HCT116 (cell line): ENCODE measurements at regions not wholly inside any gene's neighbourhood (a gene's known extent, or its start where the extent isn't known, plus 50 kb on each side); places are given as distances from the start of the nearest gene placed in this dataset.

ENCODE experiments used
- ATAC-seq: fragments of 200-7000 bp; cut with Tn5 transposase; 2 replicates; pipeline ENCODE4 v1.9.1; 2020; ENCODE audit warnings: mild to moderate bottlenecking, moderate library complexity
- BruUV-seq: library from RNA; stranded (reverse); fragments of 400-500 nt; replicated peaks from 2 replicates; lab custom pipeline; 2021; lab: Mats Ljungman, UMichigan
- CTCF ChIA-PET: fragments of 300-600 bp; sonication (Branson Sonifier 250); formaldehyde crosslinking; loops from one replicate; lab custom pipeline; 2021; ENCODE audit warnings: antibody characterized with exemption; lab: Charles Lee
- POLR2A ChIA-PET: fragments of 300-600, 350-600 bp; sonication (Branson Sonifier 250); formaldehyde crosslinking; loops from one replicate; lab custom pipeline; 2021; ENCODE audit warnings: antibody characterized with exemption; lab: Charles Lee
- RAD21 ChIA-PET, 2 experiments: fragments of 300-600 bp; sonication (Branson Sonifier 250); formaldehyde crosslinking; loops; one replicate each; lab custom pipeline; 2023; ENCODE audit warnings: low total read pairs in 2 of 2; ENCODE audit not compliant: uncharacterized antibody in 2 of 2, unreplicated experiment in 2 of 2, low non-redundant PET in 1 of 2; lab: Charles Lee
- DNase-seq: peaks from one replicate; pipeline ENCODE4 v3.0.0-alpha.2; 2010; ENCODE audit warnings: low read depth, low spot score
- H2AFZ ChIP-seq: fragments of 200-600 bp; shearing (Covaris generic), sonication (generic); 2 replicates; pipeline ENCODE4 v1.6.1; 2017; ENCODE audit warnings: low read depth, mixed run types, mixed read lengths, antibody characterized with exemption, low read length; ENCODE audit not compliant: poor library complexity, severe bottlenecking
- H3K27ac ChIP-seq: 2 replicates; pipeline ENCODE4 v1.5.1; 2012; ENCODE audit warnings: low read depth, low read length
- H3K27me3 ChIP-seq: fragments of 200-600 bp; sonication (generic); 2 replicates; pipeline ENCODE4 v1.6.1; 2016; ENCODE audit warnings: mixed run types, low read length, mixed read lengths; ENCODE audit not compliant: insufficient read depth
- H3K36me3 ChIP-seq, 2 experiments: fragments of 200-500 bp in 1 of 2; fragments of 200-600 bp in 1 of 2; sonication (Bioruptor generic) in 1 of 2; sonication (generic) in 1 of 2; 2 replicates each; pipeline versions ENCODE4 v1.5.1 to v1.6.1; 2014 to 2016; ENCODE audit warnings: low read length in 2 of 2, inconsistent platforms in 1 of 2, mixed read lengths in 1 of 2, mixed run types in 1 of 2; ENCODE audit not compliant: insufficient read depth in 2 of 2, control insufficient read depth in 1 of 2
- H3K4me1 ChIP-seq, 2 experiments: fragments of 200-600 bp in 1 of 2; sonication (generic) in 1 of 2; 2 replicates each; pipeline versions ENCODE4 v1.5.1 to v1.6.1; 2012 to 2017; ENCODE audit warnings: low read length in 2 of 2, inconsistent platforms in 1 of 2, mild to moderate bottlenecking in 1 of 2, mixed read lengths in 1 of 2, mixed run types in 1 of 2, moderate library complexity in 1 of 2; ENCODE audit not compliant: insufficient read depth in 2 of 2, control insufficient read depth in 1 of 2
- H3K4me2 ChIP-seq: fragments of 200-600 bp; sonication (generic); 2 replicates; pipeline ENCODE4 v1.6.1; 2017; ENCODE audit warnings: mixed run types, low read length, mixed read lengths
- H3K4me3 ChIP-seq, 2 experiments: fragments of 200-600 bp in 1 of 2; sonication (generic) in 1 of 2; replicated peaks in 1 of 2; 2 replicates each; pipeline ENCODE4 v1.5.1; 2011 to 2016; ENCODE audit warnings: low read length in 2 of 2, control low read depth in 1 of 2, low read depth in 1 of 2, mild to moderate bottlenecking in 1 of 2, mixed read lengths in 1 of 2, mixed run types in 1 of 2
- H3K79me2 ChIP-seq: fragments of 200-600 bp; sonication (generic); 2 replicates; pipeline ENCODE4 v1.6.1; 2017; ENCODE audit warnings: mild to moderate bottlenecking, mixed run types, low read length, moderate library complexity, mixed read lengths; ENCODE audit not compliant: insufficient read depth
- H3K9ac ChIP-seq: fragments of 200-600 bp; sonication (generic); 2 replicates; pipeline ENCODE4 v1.6.1; 2016; ENCODE audit warnings: low read length, mixed read lengths
- H3K9me2 ChIP-seq: fragments of 200-600 bp; sonication (generic), shearing (Covaris generic); 2 replicates; pipeline ENCODE4 v1.6.1; 2017; ENCODE audit warnings: mixed run types, mild to moderate bottlenecking, moderate library complexity; ENCODE audit not compliant: insufficient read depth
- H3K9me3 ChIP-seq, 2 experiments: fragments of 200-500 bp in 1 of 2; fragments of 200-600 bp in 1 of 2; sonication (Bioruptor generic) in 1 of 2; sonication (generic) in 1 of 2; 2 replicates each; pipeline ENCODE4 v1.6.1; 2014 to 2017; ENCODE audit warnings: low read length in 2 of 2, mixed read lengths in 2 of 2, inconsistent platforms in 1 of 2, low read depth in 1 of 2, mild to moderate bottlenecking in 1 of 2, mixed run types in 1 of 2, moderate library complexity in 1 of 2; ENCODE audit not compliant: control insufficient read depth in 1 of 2, insufficient read depth in 1 of 2
- H4K20me1 ChIP-seq: fragments of 200-600 bp; sonication (generic), shearing (Covaris generic); 2 replicates; pipeline ENCODE4 v1.6.1; 2017; ENCODE audit warnings: mixed run types, mild to moderate bottlenecking, moderate library complexity; ENCODE audit not compliant: insufficient read depth
- RAD21 ChIP-seq: IDR thresholded peaks from 2 replicates; pipeline ENCODE4 v1.6.1; 2012; ENCODE audit warnings: low read depth, mild to moderate bottlenecking
- REST ChIP-seq: IDR thresholded peaks from 2 replicates; pipeline ENCODE4 v1.6.1; 2012; ENCODE audit warnings: low read depth
- SIN3A ChIP-seq: IDR thresholded peaks from 2 replicates; pipeline ENCODE4 v1.6.1; 2012; ENCODE audit warnings: low read depth
- SP1 ChIP-seq: IDR thresholded peaks from 2 replicates; pipeline ENCODE4 v1.6.1; 2012; ENCODE audit warnings: low read depth
- ZBTB33 ChIP-seq: IDR thresholded peaks from 2 replicates; pipeline ENCODE4 v1.6.1; 2011; ENCODE audit warnings: mild to moderate bottlenecking, low read length, moderate library complexity; ENCODE audit not compliant: insufficient replicate concordance; ENCODE audit errors: extremely low read depth
- intact Hi-C: fragments of 100-400 bp; cut with micrococcal nuclease; formaldehyde crosslinking; loops from 2 replicates; pipeline ENCODE4 v1.10.0; 2022

GRCh38 chr4:111154934-111155333 lies 532.1 kb upstream of the PITX2 start:
- RAD21 ChIA-PET = no interaction called here
- DNase-seq (no peak), ATAC-seq (no peak)
- Histone ChIP-seq H3K4me2 (no peak overlapping the region), H3K4me1 (no peaks in the 10 kb centered on the region), H4K20me1 (no peaks in the 10 kb centered on the region), H3K4me3 (no peak overlapping the region), H3K9ac (no peak overlapping the region), H3K9me2 (0 out of 2 replicates have a peak, but pooled peaks cover 4% of the 10 kb centered on the region), H3K9me3 (no peaks in the 10 kb centered on the region), H2AFZ (no peak overlapping the region), H3K27me3 (no peaks in the 10 kb centered on the region), H3K27ac (no peak overlapping the region), H3K36me3 (no peaks in the 10 kb centered on the region), H3K79me2 (no peaks in the 10 kb centered on the region)
- intact Hi-C loops = no loop called here
- no TSS peak for BruUV-seq
- CTCF ChIA-PET = no interaction called here
- POLR2A ChIA-PET = no interaction called here
- no peak for TF ChIP-seq ZBTB33
- no peak for TF ChIP-seq SP1
- TF ChIP-seq RAD21 = no peak
- no peak for TF ChIP-seq REST
- TF ChIP-seq SIN3A = no peak
